ENCODE measurements at regions not wholly inside any gene's neighbourhood (a gene's known extent, or its start where the extent isn't known, plus 50 kb on each side); places are given as distances from the start of the nearest gene placed in this dataset.

- no peak overlapping the region for H3K9ac ChIP-seq (ENCODE audit: low read depth in 1 of 2, low read length in 2 of 2)
- peaks cover 0 to 8% (median under 1%) of the 10 kb centered on the region in 4 donors for H3K9me3 ChIP-seq (ENCODE audit: control insufficient read depth in 4 of 4, low read length in 3 of 4)
- TF ChIP-seq HNF4A (conservative IDR thresholded peaks at IDR 0.05): no peak
- TF ChIP-seq FOXA1 (IDR thresholded peaks at IDR 0.05): no peak
- TF ChIP-seq RXRA (IDR thresholded peaks at IDR 0.05): no peak
- TF ChIP-seq ATF3 (IDR thresholded peaks at IDR 0.05): no peak
- no peak for TF ChIP-seq JUND (IDR thresholded peaks at IDR 0.05)
- TF ChIP-seq TAF1 (conservative IDR thresholded peaks at IDR 0.05): no peak
- TF ChIP-seq ZBTB33 (IDR thresholded peaks at IDR 0.05): no peak
- no peak for TF ChIP-seq FOXA2 (IDR thresholded peaks at IDR 0.05)
- TF ChIP-seq RAD21 (IDR thresholded peaks at IDR 0.05): no peak
- TF ChIP-seq MAX (IDR thresholded peaks at IDR 0.05): no peak
- TF ChIP-seq YY1 (IDR thresholded peaks at IDR 0.05): no peak
- no peak for TF ChIP-seq REST (IDR thresholded peaks at IDR 0.05)
- TF ChIP-seq CTCF (IDR thresholded peaks at IDR 0.05; ENCODE audit: low read depth, low read length, missing input control): no peak
- no peak for TF ChIP-seq SP1 (IDR thresholded peaks at IDR 0.05)
- TF ChIP-seq GABPA (IDR thresholded peaks at IDR 0.05 in 1 of 2, conservative IDR thresholded peaks at IDR 0.05 in 1 of 2): no peak
- no peak for TF ChIP-seq EGR1 (IDR thresholded peaks at IDR 0.05; ENCODE audit: low read depth in 2 of 2)
- no peak for TF ChIP-seq NR2F2 (IDR thresholded peaks at IDR 0.05)
- no peak for TF ChIP-seq HNF4G (IDR thresholded peaks at IDR 0.05)
- no peaks in the 10 kb centered on the region for H3K36me3 ChIP-seq (ENCODE audit: control insufficient read depth in 4 of 4, insufficient read depth in 3 of 4, low read depth in 1 of 4, low read length in 3 of 4)
- 89% methylated on average over 1 of the region's 1 CpG for WGBS
- no peaks in the 10 kb centered on the region for H3K27me3 ChIP-seq (ENCODE audit: control insufficient read depth in 4 of 4, insufficient read depth in 4 of 4, low read length in 3 of 4)
- no peaks in the 10 kb centered on the region for H3K4me1 ChIP-seq (ENCODE audit: control insufficient read depth in 4 of 4, insufficient read depth in 4 of 4, low read length in 3 of 4)
- H3K4me3 ChIP-seq (ENCODE audit: low read depth in 1 of 3, low read length in 3 of 3): no peak overlapping the region
- DNase-seq (ENCODE audit: low spot score): no peak
- no peak overlapping the region for H3K27ac ChIP-seq (ENCODE audit: low read depth in 1 of 2, low read length in 2 of 2)
Observed at GRCh38 chr1:201772178-201772577, 56.8 kb upstream of the IPO9 start.

Data from liver (tissue), 8 donors.